Loucy (cell line): ENCODE measurements at regions not wholly inside any gene's neighbourhood (a gene's known extent, or its start where the extent isn't known, plus 50 kb on each side); places are given as distances from the start of the nearest gene placed in this dataset.
"Not testable (repeated sequence)": the region's sequence is repeated elsewhere in the genome, so short reads cannot be mapped to it uniquely, and the experiment has no call there.

ENCODE experiments used
- H2AFZ ChIP-seq: fragments of 200-600 bp; sonication (generic); 2 replicates; pipeline ENCODE4 v1.6.0; 2016; ENCODE audit warnings: antibody characterized with exemption, mild to moderate bottlenecking, low read length, moderate library complexity
- H3F3A ChIP-seq: fragments of 200-600 bp; 2 replicates; pipeline ENCODE4 v1.6.0; 2016; ENCODE audit warnings: antibody characterized with exemption, low read depth, mild to moderate bottlenecking
- H3K27me3 ChIP-seq: fragments of 200-600 bp; sonication (generic); 2 replicates; pipeline ENCODE4 v1.6.1; 2014; ENCODE audit warnings: low read length, mild to moderate bottlenecking; ENCODE audit not compliant: insufficient read depth, poor library complexity, severe bottlenecking
- H3K36me3 ChIP-seq: fragments of 200-600 bp; sonication (generic); 2 replicates; pipeline ENCODE4 v1.6.1; 2016; ENCODE audit warnings: low read length; ENCODE audit not compliant: insufficient read depth
- H3K4me1 ChIP-seq: fragments of 200-600 bp; sonication (generic); 2 replicates; pipeline ENCODE4 v1.5.1; 2014; ENCODE audit warnings: low read length, mild to moderate bottlenecking; ENCODE audit not compliant: insufficient read depth, poor library complexity, severe bottlenecking
- H3K4me2 ChIP-seq: fragments of 200-600 bp; sonication (generic); 2 replicates; pipeline ENCODE4 v1.6.0; 2014; ENCODE audit warnings: antibody characterized with exemption, low read length, low read depth, mild to moderate bottlenecking; ENCODE audit not compliant: poor library complexity, severe bottlenecking
- H3K4me3 ChIP-seq: fragments of 200-600 bp; sonication (generic); 2 replicates; pipeline ENCODE4 v1.5.1; 2014; ENCODE audit warnings: low read length, mild to moderate bottlenecking, mixed read lengths; ENCODE audit not compliant: poor library complexity, severe bottlenecking
- H3K79me2 ChIP-seq: fragments of 200-600 bp; sonication (generic); 2 replicates; pipeline ENCODE4 v1.6.1; 2014; ENCODE audit warnings: low read length; ENCODE audit not compliant: insufficient read depth
- H3K9ac ChIP-seq: fragments of 200-600 bp; sonication (generic); 2 replicates; pipeline ENCODE4 v1.6.0; 2014; ENCODE audit warnings: mild to moderate bottlenecking, low read depth, low read length, moderate library complexity; ENCODE audit not compliant: poor library complexity, severe bottlenecking
- H3K9me2 ChIP-seq: fragments of 200-600 bp; sonication (generic); replicated peaks from 2 replicates; pipeline ENCODE4 v1.6.1; 2016; ENCODE audit warnings: low read depth, low read length, mixed read lengths
- H3K9me3 ChIP-seq: fragments of 200-600 bp; sonication (generic); 2 replicates; pipeline ENCODE4 v1.6.1; 2014; ENCODE audit warnings: mild to moderate bottlenecking, antibody characterized with exemption, low read length, low read depth; ENCODE audit not compliant: insufficient read depth
- H4K20me1 ChIP-seq: fragments of 200-600 bp; sonication (generic); 2 replicates; pipeline ENCODE4 v1.6.0; 2014; ENCODE audit warnings: antibody characterized with exemption, low read length, mild to moderate bottlenecking; ENCODE audit not compliant: insufficient read depth, poor library complexity, severe bottlenecking
- CTCF ChIP-seq: fragments of 200-600 bp; sonication (generic); conservative IDR thresholded peaks from 2 replicates; pipeline ENCODE4 v1.5.1; 2014; ENCODE audit warnings: mild to moderate bottlenecking, antibody characterized with exemption, low read length
- EZH2phosphoT487 ChIP-seq: fragments of 200-600 bp; IDR thresholded peaks from 2 replicates; pipeline ENCODE4 v1.6.1; 2018; ENCODE audit warnings: antibody characterized with exemption, mild to moderate bottlenecking, moderate library complexity, borderline replicate concordance

DNA sequence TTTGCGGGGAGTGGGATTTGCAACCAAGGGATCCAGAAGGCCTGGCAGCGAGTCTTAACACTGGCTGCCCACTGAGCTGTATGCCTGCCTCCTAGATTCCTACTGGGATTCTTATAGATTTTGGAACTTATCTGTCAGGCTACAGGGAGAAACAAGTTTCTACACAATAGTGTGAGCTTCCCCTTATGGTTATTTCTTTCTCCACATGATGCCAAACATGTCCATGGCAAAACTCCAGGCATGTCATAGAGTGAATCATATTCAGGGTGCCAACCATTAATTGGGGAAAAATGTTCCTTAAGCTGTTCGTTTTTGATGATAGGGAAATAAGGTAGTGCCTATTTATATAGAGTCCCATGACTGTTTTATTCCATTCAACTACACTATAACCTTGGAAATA, 1185.2 kb upstream of the CELF4 start:
- no peak overlapping the region for H3K9ac ChIP-seq
- H4K20me1 ChIP-seq: no peaks in the 10 kb centered on the region
- H3F3A ChIP-seq: no peaks in the 10 kb centered on the region
- H3K9me3 ChIP-seq: no peaks in the 10 kb centered on the region
- no peaks in the 10 kb centered on the region for H3K4me1 ChIP-seq
- H3K27me3 ChIP-seq: no peaks in the 10 kb centered on the region
- H3K4me2 ChIP-seq: no peak overlapping the region
- no peak for TF ChIP-seq EZH2phosphoT487
- no peak for TF ChIP-seq CTCF
- H3K4me3 ChIP-seq: no peak overlapping the region
- H3K79me2 ChIP-seq: no peaks in the 10 kb centered on the region
- no peaks in the 10 kb centered on the region for H3K36me3 ChIP-seq
- H3K9me2 ChIP-seq: no peaks in the 10 kb centered on the region
- H2AFZ ChIP-seq: no peak overlapping the region

DNA sequence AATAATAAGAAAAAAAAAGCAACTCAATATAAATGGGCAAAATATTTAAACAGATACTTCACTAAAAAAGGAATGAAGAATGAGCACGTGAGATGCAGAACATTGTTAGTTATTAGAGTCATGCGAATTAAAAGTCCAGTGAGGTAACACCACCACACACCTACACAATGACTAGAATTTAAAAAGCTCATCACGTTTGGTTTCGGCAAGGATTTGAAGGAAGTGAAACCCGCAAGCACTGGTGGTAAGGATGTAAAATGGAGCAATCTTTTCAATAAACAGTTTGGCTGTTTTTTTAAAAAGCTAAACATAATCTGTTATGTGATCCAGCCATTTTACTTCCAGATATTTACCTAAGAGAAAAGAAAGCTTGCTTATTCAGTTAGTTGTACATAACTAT, 1181.6 kb upstream of the CELF4 start:
- H4K20me1 ChIP-seq: no peaks in the 10 kb centered on the region
- TF ChIP-seq CTCF (no peak), EZH2phosphoT487 (no peak)
- H3K9ac ChIP-seq: no peak overlapping the region
- no peaks in the 10 kb centered on the region for H3K79me2 ChIP-seq
- H3F3A ChIP-seq: no peaks in the 10 kb centered on the region
- no peak overlapping the region for H2AFZ ChIP-seq
- no peaks in the 10 kb centered on the region for H3K4me1 ChIP-seq
- H3K9me2 ChIP-seq: no peaks in the 10 kb centered on the region
- H3K4me3 ChIP-seq: no peak overlapping the region
- H3K4me2 ChIP-seq: no peak overlapping the region
- no peaks in the 10 kb centered on the region for H3K27me3 ChIP-seq
- H3K9me3 ChIP-seq: no peaks in the 10 kb centered on the region
- H3K36me3 ChIP-seq: no peaks in the 10 kb centered on the region

DNA sequence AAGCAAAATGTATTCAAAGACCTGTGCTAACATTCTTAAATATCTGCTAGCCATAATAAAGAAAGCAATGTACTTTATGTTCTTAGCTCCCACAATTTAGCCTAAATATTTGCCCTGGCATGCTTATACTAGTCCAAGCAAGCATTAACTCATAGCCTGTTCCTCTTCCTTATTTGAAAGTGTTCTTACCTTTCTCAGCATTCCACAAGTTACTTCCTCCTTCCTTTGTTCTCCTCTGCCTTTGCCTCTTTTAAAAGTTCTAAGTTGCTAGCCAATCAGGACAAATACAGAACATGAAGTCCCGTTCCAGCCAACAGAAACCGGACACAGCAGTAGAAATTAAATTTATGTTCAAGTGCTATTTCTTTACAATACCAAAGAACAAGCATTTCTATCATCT, 1154.6 kb upstream of the CELF4 start:
- not testable (repeated sequence) for H4K20me1 ChIP-seq, H3K9me2 ChIP-seq, H3K27me3 ChIP-seq, H3K9me3 ChIP-seq, H3K9ac ChIP-seq, H3K79me2 ChIP-seq, H3F3A ChIP-seq, H3K4me1 ChIP-seq, H3K36me3 ChIP-seq, H2AFZ ChIP-seq, H3K4me2 ChIP-seq, H3K4me3 ChIP-seq

DNA sequence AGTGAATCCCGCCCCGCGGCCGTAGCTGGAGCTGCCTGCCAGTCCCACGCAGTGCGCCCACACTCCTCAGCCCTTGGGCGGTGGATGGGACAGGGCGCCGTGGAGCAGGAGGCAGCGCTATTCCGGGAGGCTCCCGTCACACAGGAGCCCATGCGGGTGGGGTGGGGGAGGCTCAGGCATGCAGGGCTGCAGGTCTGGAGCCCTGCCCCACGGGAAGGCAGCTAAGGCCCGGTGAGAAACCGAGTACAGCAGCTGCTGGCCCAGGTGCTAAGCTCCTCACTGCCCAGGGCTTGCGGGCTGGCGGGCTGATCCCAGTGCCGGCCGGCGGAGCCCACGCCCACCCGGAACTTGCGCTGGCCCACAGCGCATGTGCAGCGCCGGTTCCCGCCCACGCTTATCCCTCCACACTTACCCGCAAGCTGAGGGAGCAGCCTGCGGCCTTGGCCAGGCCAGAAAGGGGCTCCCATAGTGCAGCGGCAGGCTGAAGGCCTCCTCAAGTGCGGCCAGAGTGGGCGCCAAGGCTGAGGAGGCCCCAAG, 1152.8 kb upstream of the CELF4 start:
- Histone ChIP-seq H3K4me3 (no peak overlapping the region), H3K79me2 (no peaks in the 10 kb centered on the region), H3K4me1 (no peaks in the 10 kb centered on the region), H3K4me2 (no peak overlapping the region), H3K9me3 (no peaks in the 10 kb centered on the region; the same call in 1 of the 2 replicates), H3F3A (no peaks in the 10 kb centered on the region), H3K9me2 (no peaks in the 10 kb centered on the region), H3K9ac (no peak overlapping the region), H2AFZ (no peak overlapping the region), H4K20me1 (no peaks in the 10 kb centered on the region), H3K36me3 (no peaks in the 10 kb centered on the region), H3K27me3 (no peaks in the 10 kb centered on the region)
- TF ChIP-seq EZH2phosphoT487: no peak
- TF ChIP-seq CTCF: no peak
